GM21786 (cell line): ENCODE measurements at regions not wholly inside any gene's neighbourhood (a gene's known extent, or its start where the extent isn't known, plus 50 kb on each side); places are given as distances from the start of the nearest gene placed in this dataset.
A peak's percentile ranks its signal among the peaks of the same experiment; 100 is the strongest.
"Not testable (repeated sequence)": the region's sequence is repeated elsewhere in the genome, so short reads cannot be mapped to it uniquely, and the experiment has no call there.

ENCODE experiments used
- ATAC-seq: cut with Tn5 transposase; IDR thresholded peaks from one replicate; pipeline ENCODE4 v1.9.1; 2021; ENCODE audit not compliant: unreplicated experiment

GRCh38 chrX:111041018-111041462, 55.0 kb upstream of the PAK3 start:
- ATAC-seq = peak; percentile 67

GRCh38 chrX:111040377-111041017, 55.5 kb upstream of the PAK3 start:
- ATAC-seq = peak; percentile 41

DNA sequence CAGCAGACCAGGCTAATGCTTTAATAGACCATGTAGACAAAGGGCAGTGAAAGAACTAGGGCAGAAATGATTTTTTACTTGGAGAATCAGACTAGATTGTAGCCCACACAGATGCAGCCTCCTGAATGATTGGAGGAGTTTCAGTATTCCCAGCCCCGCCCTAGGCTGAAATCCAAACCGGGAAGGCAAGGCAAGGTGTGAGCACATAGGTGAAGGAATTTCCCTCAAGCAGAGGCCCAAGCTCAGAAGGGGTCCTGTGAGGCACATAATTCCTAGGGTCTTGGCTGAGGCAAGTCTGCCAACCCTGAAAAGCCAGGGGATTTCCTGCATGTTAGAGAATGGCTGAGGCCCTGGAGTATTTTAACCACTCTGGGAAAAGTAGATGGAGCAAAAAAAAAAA, 56.4 kb upstream of the PAK3 start:
- no peak for ATAC-seq

- ATAC-seq = no peak
Observed at GRCh38 chrX:111035991-111036390, 60.0 kb upstream of the PAK3 start.

- no peak for ATAC-seq
Observed at GRCh38 chrX:111035256-111035655, 60.7 kb upstream of the PAK3 start.

DNA sequence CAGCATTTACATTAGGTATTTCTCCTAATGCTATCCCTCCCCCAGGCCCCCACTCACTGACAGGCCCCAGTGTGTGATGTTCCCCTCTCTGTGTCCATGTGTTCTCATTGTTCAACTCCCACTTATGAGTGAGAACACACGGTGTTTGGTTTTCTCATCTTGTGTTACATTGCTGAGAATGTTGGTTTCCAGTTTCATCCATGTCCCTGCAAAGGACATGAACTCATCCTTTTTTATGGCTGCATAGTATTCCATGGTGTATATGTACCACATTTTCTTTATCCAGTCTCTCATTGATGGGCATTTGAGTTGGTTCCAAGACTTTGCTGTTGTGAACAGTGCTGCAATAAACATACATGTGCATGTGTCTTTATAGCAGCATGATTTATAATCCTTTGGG, 73.0 kb upstream of the PAK3 start:
- not testable (repeated sequence) for ATAC-seq

- ATAC-seq = no peak
Observed at GRCh38 chrX:111020283-111020682, 75.7 kb upstream of the PAK3 start.

DNA sequence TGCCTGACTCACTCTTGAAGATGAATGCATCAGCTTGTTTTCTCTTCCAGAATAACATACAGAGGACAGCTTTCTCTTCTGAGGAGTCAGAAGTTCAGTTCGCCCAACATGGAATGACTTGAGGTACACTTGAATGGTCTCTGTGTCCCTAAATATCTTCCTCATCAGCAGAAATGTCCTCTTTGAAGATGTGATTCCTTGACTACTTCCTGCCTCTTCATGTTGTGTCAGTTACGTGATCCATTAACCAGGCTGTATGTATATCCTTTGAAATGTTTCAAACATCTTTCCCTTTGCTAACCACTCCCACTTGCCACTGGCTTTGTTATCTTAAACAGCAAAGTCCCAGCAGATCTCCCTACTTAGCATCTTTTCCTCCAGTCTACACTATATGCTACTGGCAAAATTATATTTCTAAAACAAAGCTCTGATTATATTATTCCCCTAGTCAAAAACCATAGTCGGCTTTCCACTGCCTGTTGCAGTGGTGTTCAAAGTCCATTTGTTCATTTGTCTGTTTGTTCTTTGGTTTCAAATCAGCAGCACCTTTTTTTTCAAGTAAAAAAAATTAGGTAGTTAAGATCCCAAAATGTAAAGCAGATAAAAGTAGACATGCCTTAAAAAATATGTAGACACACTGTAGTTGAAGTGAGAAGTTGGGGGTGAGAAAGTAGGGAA, 82.1 kb upstream of the PAK3 start:
- no peak for ATAC-seq

- no peak for ATAC-seq
Observed at GRCh38 chrX:111010111-111010510, 85.9 kb upstream of the PAK3 start.

DNA sequence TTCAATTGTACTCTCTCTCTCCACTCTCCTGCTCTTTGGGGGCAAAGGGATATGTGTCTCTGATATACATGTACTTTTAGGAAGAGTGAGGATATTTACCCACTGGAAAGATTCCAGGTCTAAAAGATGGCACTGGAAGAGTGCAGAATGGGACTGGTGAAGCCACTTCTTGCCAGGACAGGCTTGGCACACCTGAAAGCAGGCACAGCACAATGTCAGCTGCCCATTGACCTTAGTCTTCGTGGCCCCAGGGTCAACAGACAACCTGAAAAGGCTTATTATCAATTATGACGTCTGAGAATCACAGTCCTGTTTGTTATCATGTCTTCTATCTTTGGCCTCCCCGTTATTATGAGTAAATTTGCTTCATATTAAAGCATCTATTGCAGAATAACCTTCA, 86.7 kb upstream of the PAK3 start:
- ATAC-seq = no peak

DNA sequence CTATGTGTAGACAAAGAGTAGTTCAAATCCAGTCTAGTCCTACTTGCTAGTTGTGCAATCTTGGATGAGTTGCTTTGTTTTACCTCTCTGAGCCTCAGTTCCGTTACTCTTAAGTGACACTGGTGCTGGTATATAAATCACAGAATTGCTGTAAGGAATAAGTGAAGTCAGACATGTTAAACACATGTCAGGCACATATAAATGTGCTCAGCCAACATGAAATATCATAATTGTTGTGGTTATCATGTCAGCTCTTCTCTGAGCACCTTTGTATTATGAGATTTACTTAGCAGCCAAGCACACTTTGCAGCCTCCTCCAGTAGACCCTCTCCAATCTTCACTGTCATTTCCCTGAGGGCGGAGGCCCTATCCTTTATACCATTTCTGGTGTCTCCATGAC, 87.9 kb upstream of the PAK3 start:
- no peak for ATAC-seq

DNA sequence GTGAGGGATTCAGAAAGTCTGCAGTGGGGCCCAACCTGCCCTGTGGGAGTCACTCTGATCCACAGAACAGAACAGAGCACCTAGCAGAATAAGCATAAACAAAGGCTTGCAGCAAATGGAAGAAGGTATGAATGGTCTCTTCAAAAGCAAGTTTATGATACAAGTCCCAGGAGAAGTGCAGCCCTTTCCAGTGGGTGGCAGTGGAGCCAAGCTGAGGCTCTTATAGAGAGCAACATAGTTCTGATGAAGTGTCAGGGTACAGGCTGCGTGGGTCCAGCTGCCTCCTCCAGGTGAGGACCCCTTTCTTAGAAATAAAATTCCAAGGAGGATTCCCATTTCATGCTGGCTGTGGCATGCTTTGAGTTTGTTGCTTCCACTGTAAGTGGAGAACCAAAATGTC, 88.8 kb upstream of the PAK3 start:
- no peak for ATAC-seq

DNA sequence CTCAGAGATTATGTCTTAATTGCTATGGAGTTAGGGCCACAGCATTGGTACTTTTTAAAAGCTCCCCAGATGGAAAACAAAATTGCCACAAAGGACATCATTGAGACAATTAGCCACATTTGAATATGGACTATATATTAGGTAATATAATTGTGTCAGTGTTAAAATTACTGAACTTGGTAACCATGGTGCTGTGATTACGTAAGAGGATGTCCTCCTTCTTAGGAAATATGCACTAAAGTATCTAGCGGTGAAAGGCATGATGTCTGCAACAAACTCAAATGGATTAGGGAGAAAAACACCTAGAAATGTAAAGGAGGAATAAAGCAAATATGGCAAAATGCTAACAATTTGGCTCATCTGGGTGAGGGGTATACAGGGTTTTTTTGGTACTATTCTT, 89.9 kb upstream of the PAK3 start:
- ATAC-seq = no peak

GRCh38 chrX:111005166-111005565, 90.8 kb upstream of the PAK3 start:
- ATAC-seq = no peak

GRCh38 chrX:111003118-111003517, 92.9 kb upstream of the PAK3 start:
- ATAC-seq = no peak

DNA sequence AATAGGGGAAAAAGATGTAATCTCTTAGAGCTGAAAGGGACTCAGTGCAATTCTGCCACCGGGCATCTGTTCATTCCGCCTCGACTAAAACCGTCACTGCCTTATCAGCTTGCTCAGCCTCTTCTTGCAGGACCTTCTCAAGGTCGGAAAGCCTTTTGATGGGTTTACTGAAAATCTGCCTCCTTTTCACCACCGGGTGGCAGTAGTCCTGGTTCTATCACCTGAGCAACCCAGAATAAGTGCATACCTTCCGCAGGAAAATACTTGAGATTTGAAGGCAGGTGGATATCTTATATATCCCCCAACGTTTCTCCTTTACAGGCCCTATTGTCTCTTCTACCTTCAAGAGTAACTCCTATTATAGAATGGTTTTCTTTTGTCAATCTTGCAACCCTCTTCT, 103.4 kb upstream of the PAK3 start:
- ATAC-seq = peak; percentile 56

GRCh38 chrX:110989869-110990268, 106.1 kb upstream of the PAK3 start:
- ATAC-seq = no peak

- no peak for ATAC-seq
Observed at GRCh38 chrX:110989447-110989846, 106.5 kb upstream of the PAK3 start.

DNA sequence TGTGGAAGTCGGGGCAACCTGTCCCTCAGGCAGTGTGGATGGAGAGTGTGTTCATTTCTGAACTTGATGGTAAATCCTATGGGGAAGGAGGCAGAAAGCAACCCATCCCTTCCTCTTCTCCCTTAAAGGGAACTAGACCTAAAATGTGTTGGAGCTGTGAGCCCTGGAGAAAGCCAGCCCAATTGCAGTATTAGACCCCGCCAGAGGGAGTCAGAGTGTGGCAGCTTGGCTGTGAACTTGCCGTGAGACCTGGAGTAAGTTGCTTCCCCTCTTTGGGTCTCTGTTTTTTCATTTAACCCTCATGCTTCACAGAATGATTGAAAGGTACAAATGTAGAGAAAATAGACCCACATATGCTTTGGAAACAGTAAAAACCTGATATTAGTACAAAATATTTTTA, 108.7 kb upstream of the PAK3 start:
- ATAC-seq = no peak

GRCh38 chrX:110985470-110985869, 110.5 kb upstream of the PAK3 start:
- no peak for ATAC-seq

GRCh38 chrX:110983024-110983423, 113.0 kb upstream of the PAK3 start:
- no peak for ATAC-seq

DNA sequence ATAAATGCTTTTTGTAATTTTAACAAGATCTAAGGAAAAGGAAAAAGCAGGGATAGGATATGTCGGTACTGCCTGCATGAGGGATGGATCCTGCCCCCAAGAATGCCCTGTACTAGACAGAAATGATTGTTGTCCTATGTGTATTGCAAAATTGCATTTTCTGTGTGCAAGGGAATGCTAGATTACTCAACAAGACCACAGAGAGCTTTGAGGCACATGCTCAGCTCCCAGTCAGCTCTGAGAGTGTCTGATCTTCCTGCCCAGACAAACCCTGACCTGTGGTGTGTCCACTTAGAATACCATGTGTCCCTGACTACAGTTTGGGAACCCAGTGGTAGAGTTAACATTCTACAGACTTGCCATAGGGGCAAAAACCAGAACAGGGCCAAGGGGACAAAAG, 129.2 kb upstream of the PAK3 start:
- no peak for ATAC-seq

DNA sequence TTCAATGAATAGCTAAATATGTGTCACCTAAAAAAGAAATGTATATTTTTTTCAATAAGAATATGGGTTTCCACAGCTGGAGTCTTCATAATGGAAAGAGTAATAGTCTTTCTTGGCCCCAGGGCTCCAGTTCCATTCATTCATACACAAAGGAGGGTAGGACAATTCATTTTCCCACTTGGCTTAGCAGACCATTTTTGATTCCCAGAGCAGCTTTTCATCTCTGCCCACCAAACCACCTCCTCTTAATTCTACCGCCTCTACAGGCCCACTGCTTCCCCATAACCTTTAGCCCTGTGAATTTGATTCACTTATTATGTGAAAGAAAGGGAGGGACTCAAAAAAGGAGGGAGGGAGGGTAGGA, 129.9 kb upstream of the PAK3 start:
- no peak for ATAC-seq
